ENCODE measurements at regions not wholly inside any gene's neighbourhood (a gene's known extent, or its start where the extent isn't known, plus 50 kb on each side); places are given as distances from the start of the nearest gene placed in this dataset.

DNA sequence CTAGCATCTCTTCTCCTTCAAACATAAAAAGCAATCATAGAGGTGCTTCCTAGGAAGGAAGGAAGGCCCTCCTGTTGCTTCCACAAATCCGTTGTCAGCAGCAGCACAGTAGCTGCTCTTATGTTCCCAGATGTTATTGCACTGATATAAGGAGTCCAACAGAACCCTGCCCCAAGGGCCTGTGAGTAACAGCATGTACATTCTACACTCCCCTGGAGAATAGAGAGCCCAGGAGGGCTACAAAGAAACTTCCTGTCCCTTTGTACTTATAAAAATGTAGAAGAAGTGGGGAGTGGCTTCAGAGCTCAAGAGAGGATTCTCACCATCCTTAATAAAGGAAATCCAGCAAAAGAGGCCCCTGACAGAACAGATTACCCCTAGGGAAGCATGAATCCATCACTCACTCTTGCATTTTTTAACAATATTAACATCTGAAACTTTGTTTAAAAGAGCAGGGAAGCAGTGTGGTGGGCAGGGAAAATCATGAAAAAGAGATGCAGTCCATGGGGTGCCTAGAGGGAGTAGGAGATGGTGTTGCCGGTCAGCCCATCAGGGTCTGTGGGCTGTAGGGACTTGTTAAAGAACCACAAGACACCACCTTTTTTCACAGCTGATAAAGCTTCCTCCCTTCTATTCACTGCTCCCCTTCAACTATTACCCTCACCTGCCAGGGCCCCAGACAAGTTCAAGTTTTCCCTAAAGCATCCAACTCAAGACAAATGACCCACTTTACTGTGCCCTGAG, 104.5 kb upstream of the ADGRF1 start:
- Histone ChIP-seq H3K4me1 (ENCODE audit: insufficient read depth, low read length) (peaks cover 45% of the 10 kb centered on the region), H4K20me1 (ENCODE audit: insufficient read depth, low read length) (no peaks in the 10 kb centered on the region), H3K27me3 (ENCODE audit: control insufficient read depth in 1 of 2, insufficient read depth in 2 of 2, low read length in 2 of 2) (no peaks in the 10 kb centered on the region), H2AFZ (ENCODE audit: low read length) (no peak overlapping the region), H3K9me3 (ENCODE audit: low read length) (no peaks in the 10 kb centered on the region), H3K4me3 (replicated peaks in 1 of 3; ENCODE audit: insufficient read depth in 1 of 3, low read depth in 2 of 3, low read length in 3 of 3) (peak overlapping the region; percentile 2 to 36 (median 25); a peak in 4 of 6 replicates), H3K4me2 (ENCODE audit: low read depth, low read length) (peak overlapping the region; percentile 71), H3K36me3 (replicated peaks in 1 of 2; ENCODE audit: control insufficient read depth in 1 of 2, insufficient read depth in 2 of 2, low read length in 2 of 2) (no peaks in the 10 kb centered on the region), H3K79me2 (ENCODE audit: insufficient read depth, low read length) (no peaks in the 10 kb centered on the region), H3K9ac (ENCODE audit: insufficient read depth, low read depth, low read length) (peak overlapping the region; percentile 46; the same call in 1 of the 2 replicates), H3K27ac (ENCODE audit: extremely low read length, insufficient read depth, low read length) (no peak overlapping the region)
- no peak for DNase-seq (ENCODE audit: low spot score)
- ChIA-PET POLR2A (interaction anchor here (0.9 to 1.3 kb wide), 2 partner anchors 9 to 11 kb away, joined by 3 to 6 read pairs; no protein-coding TSS in a partner anchor), CTCF (ENCODE audit: low intra/inter-chr PET ratio, low total read pairs) (interaction anchor here (1.2 kb wide), 1 partner anchor 49 kb away, joined by 3 read pairs; no protein-coding TSS in a partner anchor)
- no peak for FAIRE-seq
- BruUV-seq (replicated peaks): no TSS peak
- in situ Hi-C loops (cut with HindIII; ENCODE audit: extremely low pct_ligation_motif_present, low pct_unique_long_range_greater_than_20kb): no loop called here
- WGBS (ENCODE audit: low lambda C conversion rate): 31% methylated on average over 2 of the region's 2 CpGs
- ATAC-seq: peak; percentile 19
- intact Hi-C loops (cut with micrococcal nuclease; ENCODE audit: unreplicated experiment): loop anchor here (5.0 kb wide), 1 partner anchor 81 kb away; no protein-coding TSS in a partner anchor
- no peak for TF ChIP-seq ZSCAN30 (CRISPR knock-in tag; IDR thresholded peaks at IDR 0.05)
- TF ChIP-seq SOX6 (IDR thresholded peaks at IDR 0.05): no peak
- no peak for TF ChIP-seq SOX6 (CRISPR knock-in tag; IDR thresholded peaks at IDR 0.05)
- no peak for TF ChIP-seq FOXO1 (CRISPR knock-in tag; IDR thresholded peaks at IDR 0.05)
- no peak for TF ChIP-seq HOMEZ (CRISPR knock-in tag; IDR thresholded peaks at IDR 0.05; ENCODE audit: low read depth)
- TF ChIP-seq, protein P1, sequence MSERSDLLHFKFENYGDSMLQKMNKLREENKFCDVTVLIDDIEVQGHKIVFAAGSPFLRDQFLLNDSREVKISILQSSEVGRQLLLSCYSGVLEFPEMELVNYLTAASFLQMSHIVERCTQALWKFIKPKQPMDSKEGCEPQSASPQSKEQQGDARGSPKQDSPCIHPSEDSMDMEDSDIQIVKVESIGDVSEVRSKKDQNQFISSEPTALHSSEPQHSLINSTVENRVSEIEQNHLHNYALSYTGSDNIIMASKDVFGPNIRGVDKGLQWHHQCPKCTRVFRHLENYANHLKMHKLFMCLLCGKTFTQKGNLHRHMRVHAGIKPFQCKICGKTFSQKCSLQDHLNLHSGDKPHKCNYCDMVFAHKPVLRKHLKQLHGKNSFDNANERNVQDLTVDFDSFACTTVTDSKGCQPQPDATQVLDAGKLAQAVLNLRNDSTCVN (CRISPR knock-in tag; IDR thresholded peaks at IDR 0.05; ENCODE audit: borderline replicate concordance): 0 out of 2 replicates have a peak, but pooled peaks have one; percentile 34
- no peak for TF ChIP-seq RFXAP (CRISPR knock-in tag; IDR thresholded peaks at IDR 0.05; ENCODE audit: borderline replicate concordance)
- 0 out of 2 replicates have a peak, but pooled peaks have one; percentile 4 for TF ChIP-seq ATF1 (CRISPR knock-in tag; IDR thresholded peaks at IDR 0.05)
- TF ChIP-seq, protein P2, sequence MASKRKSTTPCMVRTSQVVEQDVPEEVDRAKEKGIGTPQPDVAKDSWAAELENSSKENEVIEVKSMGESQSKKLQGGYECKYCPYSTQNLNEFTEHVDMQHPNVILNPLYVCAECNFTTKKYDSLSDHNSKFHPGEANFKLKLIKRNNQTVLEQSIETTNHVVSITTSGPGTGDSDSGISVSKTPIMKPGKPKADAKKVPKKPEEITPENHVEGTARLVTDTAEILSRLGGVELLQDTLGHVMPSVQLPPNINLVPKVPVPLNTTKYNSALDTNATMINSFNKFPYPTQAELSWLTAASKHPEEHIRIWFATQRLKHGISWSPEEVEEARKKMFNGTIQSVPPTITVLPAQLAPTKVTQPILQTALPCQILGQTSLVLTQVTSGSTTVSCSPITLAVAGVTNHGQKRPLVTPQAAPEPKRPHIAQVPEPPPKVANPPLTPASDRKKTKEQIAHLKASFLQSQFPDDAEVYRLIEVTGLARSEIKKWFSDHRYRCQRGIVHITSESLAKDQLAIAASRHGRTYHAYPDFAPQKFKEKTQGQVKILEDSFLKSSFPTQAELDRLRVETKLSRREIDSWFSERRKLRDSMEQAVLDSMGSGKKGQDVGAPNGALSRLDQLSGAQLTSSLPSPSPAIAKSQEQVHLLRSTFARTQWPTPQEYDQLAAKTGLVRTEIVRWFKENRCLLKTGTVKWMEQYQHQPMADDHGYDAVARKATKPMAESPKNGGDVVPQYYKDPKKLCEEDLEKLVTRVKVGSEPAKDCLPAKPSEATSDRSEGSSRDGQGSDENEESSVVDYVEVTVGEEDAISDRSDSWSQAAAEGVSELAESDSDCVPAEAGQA (IDR thresholded peaks at IDR 0.05; ENCODE audit: low read depth): no peak
- TF ChIP-seq, protein P2 (CRISPR knock-in tag; IDR thresholded peaks at IDR 0.05; ENCODE audit: borderline replicate concordance): no peak
- TF ChIP-seq ARID2 (CRISPR knock-in tag; IDR thresholded peaks at IDR 0.05; ENCODE audit: borderline replicate concordance): 0 out of 2 replicates have a peak, but pooled peaks have one; percentile 32
- TF ChIP-seq DNMT3B (CRISPR knock-in tag; conservative IDR thresholded peaks at IDR 0.05): no peak
- no peak for TF ChIP-seq ZBTB14 (CRISPR knock-in tag; IDR thresholded peaks at IDR 0.05)
- 0 out of 2 replicates have a peak, but pooled peaks have one; percentile 4 for TF ChIP-seq MTA3 (CRISPR knock-in tag; IDR thresholded peaks at IDR 0.05)
- TF ChIP-seq NFKBIZ (CRISPR knock-in tag; IDR thresholded peaks at IDR 0.05): no peak
